Right renal pelvis (tissue), 4 donors: ENCODE measurements at regions not wholly inside any gene's neighbourhood (a gene's known extent, or its start where the extent isn't known, plus 50 kb on each side); places are given as distances from the start of the nearest gene placed in this dataset.

Experiments used
- DNase-seq, 4 donors: peaks; one replicate each; pipeline ENCODE4 v3.0.0-alpha.2; 2013; ENCODE audit warnings: low read depth in 4 of 4, low spot score in 3 of 4, missing footprints in 1 of 4

DNA sequence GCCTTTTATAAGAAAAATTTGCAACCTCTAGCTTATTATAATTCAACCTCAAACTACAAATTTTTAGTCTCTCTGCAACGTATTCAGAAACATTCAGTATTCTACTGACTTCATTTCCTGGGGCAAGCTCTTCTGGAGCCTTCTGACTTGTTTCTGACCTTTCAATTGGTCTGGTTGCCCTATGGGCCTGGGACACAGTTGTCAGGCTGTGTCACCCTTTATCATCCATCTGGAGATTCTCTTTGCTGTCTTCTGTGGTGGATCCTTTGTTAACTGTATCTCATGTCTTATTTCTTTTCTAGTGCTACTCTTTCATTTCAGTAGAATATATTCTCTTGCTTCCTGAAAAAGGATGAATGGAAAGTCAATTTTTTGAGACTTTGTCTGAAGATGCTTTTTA lies 55.1 kb upstream of the PGRMC2 start:
- no peak for DNase-seq

DNA sequence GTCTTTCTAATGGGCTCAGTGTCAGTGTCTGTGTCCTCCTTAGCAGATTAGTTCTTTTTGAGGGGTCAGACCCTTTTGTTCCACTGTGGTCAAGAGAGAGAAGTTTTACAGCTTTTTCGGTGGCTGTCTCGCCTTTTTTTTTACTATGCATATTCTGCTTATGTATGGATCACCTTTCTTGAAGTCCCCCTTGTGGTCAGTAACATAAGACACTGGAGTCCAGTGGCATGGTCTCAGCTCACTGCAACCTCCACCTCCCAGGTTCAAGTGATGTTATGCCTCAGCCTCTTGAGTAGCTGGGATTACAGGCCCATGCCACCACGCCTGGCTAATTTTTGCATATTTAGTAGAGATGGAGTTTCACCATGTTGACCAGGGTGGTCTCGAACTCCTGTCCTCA lies 54.0 kb upstream of the PGRMC2 start:
- DNase-seq: no peak

DNA sequence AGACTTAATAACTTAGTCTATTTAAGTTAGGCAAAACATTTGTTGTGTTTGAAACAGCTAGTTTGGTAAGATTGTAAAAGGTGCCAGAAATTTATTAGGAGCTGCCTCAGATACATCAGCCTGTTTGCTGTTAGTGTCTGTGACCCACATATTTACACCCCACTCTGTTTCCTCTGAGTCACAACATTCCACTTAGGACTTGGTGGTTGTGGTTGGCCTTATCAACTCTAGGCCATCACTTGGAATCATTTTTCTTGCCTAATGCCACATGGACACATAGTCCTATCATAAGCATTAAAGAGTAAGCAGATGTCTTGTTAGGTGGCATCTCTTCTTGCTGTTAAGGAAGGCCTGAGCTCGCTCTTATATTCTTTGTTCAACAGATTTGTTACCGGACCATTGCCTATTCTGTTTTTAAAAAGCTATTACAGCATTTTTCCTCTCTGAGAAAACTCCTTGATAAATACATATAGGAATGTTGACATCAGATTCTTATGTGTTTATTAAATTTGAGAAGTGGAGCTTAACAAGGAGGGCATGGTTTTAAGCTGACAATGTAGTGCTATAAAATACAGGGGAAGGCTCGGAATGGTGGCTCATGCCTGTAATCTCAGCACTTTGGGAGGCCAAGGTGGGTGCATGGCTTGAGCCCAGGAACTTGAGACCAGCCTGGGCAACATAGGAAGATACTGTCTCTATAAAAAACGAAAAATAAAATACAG lies 51.2 kb upstream of the PGRMC2 start:
- no peak for DNase-seq

DNA sequence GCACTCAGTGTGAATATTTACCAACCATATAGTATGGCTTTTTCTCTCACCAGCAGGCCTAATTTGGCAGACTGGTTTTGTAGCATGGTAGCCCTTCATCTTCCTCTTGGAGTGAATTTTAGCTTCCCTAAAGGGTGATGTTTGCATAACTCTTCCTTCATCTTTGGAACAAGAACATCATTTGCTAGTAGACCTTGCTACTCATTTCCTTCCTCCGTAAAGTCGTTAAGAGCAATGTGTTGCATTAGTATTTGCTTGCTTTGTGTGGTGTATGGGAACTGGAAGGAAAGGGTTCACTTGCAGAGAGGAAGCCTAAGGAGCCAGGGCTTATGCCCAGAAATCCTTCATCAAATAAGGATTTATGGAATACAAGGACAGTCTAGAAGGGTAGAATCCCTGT lies 50.2 kb upstream of the PGRMC2 start:
- DNase-seq: no peak
